ENCODE measurements at regions not wholly inside any gene's neighbourhood (a gene's known extent, or its start where the extent isn't known, plus 50 kb on each side); places are given as distances from the start of the nearest gene placed in this dataset.

GRCh38 chr1:234745276-234745675 is 135.3 kb upstream of the IRF2BP2 start:
- POLR2A ChIA-PET = interaction anchor here (1.2 to 1.6 kb wide), 2 partner anchors 10 to 133 kb away, joined by 3 to 6 read pairs; no protein-coding TSS in a partner anchor
- no peak overlapping the region for H3K4me3 ChIP-seq (ENCODE audit: low read length)
- H3K27me3 Mint-ChIP-seq = no peaks in the 10 kb centered on the region
- intact Hi-C loops (cut with DNase I, micrococcal nuclease) = no loop called here
- no peaks in the 10 kb centered on the region for H3K27me3 ChIP-seq (ENCODE audit: control insufficient read depth in 1 of 2, insufficient read depth in 2 of 2, low read length in 2 of 2)
- H3K27ac ChIP-seq (ENCODE audit: low read depth in 1 of 2, low read length in 2 of 2) = no peak overlapping the region
- no peaks in the 10 kb centered on the region for H3K36me3 ChIP-seq (ENCODE audit: insufficient read depth, low read length)
- H3K4me1 Mint-ChIP-seq (ENCODE audit: low read depth) = no peaks in the 10 kb centered on the region
- no peaks in the 10 kb centered on the region for H3K9me3 Mint-ChIP-seq
- no peaks in the 10 kb centered on the region for H3K9me3 ChIP-seq (ENCODE audit: control insufficient read depth in 1 of 2, insufficient read depth in 1 of 2, low read length in 2 of 2)
- CTCF ChIA-PET = no interaction called here
- H3K4me1 ChIP-seq (ENCODE audit: insufficient read depth, low read length) = no peaks in the 10 kb centered on the region
- H3K36me3 Mint-ChIP-seq (ENCODE audit: low read depth) = no peaks in the 10 kb centered on the region
- TF ChIP-seq, protein P1, sequence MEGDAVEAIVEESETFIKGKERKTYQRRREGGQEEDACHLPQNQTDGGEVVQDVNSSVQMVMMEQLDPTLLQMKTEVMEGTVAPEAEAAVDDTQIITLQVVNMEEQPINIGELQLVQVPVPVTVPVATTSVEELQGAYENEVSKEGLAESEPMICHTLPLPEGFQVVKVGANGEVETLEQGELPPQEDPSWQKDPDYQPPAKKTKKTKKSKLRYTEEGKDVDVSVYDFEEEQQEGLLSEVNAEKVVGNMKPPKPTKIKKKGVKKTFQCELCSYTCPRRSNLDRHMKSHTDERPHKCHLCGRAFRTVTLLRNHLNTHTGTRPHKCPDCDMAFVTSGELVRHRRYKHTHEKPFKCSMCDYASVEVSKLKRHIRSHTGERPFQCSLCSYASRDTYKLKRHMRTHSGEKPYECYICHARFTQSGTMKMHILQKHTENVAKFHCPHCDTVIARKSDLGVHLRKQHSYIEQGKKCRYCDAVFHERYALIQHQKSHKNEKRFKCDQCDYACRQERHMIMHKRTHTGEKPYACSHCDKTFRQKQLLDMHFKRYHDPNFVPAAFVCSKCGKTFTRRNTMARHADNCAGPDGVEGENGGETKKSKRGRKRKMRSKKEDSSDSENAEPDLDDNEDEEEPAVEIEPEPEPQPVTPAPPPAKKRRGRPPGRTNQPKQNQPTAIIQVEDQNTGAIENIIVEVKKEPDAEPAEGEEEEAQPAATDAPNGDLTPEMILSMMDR (IDR thresholded peaks at IDR 0.05) = no peak
- H3K27ac Mint-ChIP-seq = no peak overlapping the region
- no peak overlapping the region for H3K4me3 Mint-ChIP-seq
- DNase-seq (no peak), ATAC-seq (ENCODE audit: poor library complexity) (no peak)

DNA sequence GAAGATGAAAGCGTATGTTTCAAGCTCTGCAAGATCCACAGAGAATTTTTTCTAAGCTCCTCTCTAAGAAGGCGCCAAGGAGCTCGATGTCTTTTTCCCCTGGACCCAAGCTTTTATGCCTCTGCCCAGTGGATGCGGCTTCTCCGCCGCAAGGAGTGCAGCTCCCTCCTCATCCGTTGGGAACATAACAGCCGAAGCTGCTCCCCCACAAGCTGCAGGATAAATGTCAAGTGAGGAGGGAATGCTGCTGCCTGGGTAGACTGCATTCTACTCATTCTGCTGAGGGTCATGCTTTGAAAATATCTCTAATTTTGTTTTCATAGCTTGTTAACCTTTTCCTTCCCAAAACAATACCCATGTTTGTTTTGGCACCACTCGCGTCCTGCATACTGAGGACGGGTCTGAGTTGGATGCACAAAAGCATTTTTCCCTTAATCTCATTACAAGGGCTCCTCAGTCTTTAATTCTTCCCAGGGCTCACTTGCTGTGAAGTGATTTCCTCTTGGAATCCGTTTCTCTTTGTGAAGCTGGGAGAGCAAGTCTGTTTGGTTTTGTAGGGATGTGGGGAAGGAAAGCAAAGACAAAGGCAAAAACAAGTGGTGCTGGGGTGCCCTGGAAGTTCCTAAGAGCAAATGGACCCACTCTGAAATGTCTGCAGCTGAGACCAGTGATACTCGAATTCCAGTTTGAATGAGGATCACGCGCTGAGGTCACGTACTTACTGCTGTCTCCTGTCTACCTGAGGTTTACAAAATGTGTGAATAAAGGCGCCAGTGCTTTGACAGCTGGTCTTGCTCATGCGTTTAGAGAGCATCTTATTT is 134.0 kb upstream of the IRF2BP2 start:
- ChIA-PET CTCF (interaction anchor here (0.8 to 1.1 kb wide), 2 partner anchors 9 to 340 kb away, joined by 3 to 6 read pairs; no protein-coding TSS in a partner anchor), POLR2A (interaction anchor here (0.7 to 1.6 kb wide), 4 partner anchors 27 to 132 kb away, joined by 3 to 6 read pairs (median 3); no protein-coding TSS in a partner anchor)
- Mint-ChIP-seq H3K36me3 (ENCODE audit: low read depth) (no peaks in the 10 kb centered on the region), H3K9me3 (no peaks in the 10 kb centered on the region), H3K4me3 (no peak overlapping the region), H3K4me1 (ENCODE audit: low read depth) (no peaks in the 10 kb centered on the region), H3K27me3 (no peaks in the 10 kb centered on the region), H3K27ac (no peak overlapping the region)
- no peak for DNase-seq
- no peak for ATAC-seq (ENCODE audit: poor library complexity)
- Histone ChIP-seq H3K4me1 (ENCODE audit: insufficient read depth, low read length) (no peaks in the 10 kb centered on the region), H3K36me3 (ENCODE audit: insufficient read depth, low read length) (no peaks in the 10 kb centered on the region), H3K4me3 (ENCODE audit: low read length) (no peak overlapping the region), H3K27ac (ENCODE audit: low read depth in 1 of 2, low read length in 2 of 2) (no peak overlapping the region), H3K27me3 (ENCODE audit: control insufficient read depth in 1 of 2, insufficient read depth in 2 of 2, low read length in 2 of 2) (no peaks in the 10 kb centered on the region), H3K9me3 (ENCODE audit: control insufficient read depth in 1 of 2, insufficient read depth in 1 of 2, low read length in 2 of 2) (no peaks in the 10 kb centered on the region)
- intact Hi-C loops (cut with DNase I, micrococcal nuclease) = no loop called here
- TF ChIP-seq, protein P1 (IDR thresholded peaks at IDR 0.05) = no peak

- no peaks in the 10 kb centered on the region for H3K4me1 Mint-ChIP-seq (ENCODE audit: low read depth)
- TF ChIP-seq, protein P1 (IDR thresholded peaks at IDR 0.05) = no peak
- H3K36me3 Mint-ChIP-seq (ENCODE audit: low read depth) = no peaks in the 10 kb centered on the region
- Histone ChIP-seq H3K27ac (ENCODE audit: low read depth in 1 of 2, low read length in 2 of 2) (no peak overlapping the region), H3K4me1 (ENCODE audit: insufficient read depth, low read length) (no peaks in the 10 kb centered on the region), H3K9me3 (ENCODE audit: control insufficient read depth in 1 of 2, insufficient read depth in 1 of 2, low read length in 2 of 2) (no peaks in the 10 kb centered on the region), H3K36me3 (ENCODE audit: insufficient read depth, low read length) (no peaks in the 10 kb centered on the region), H3K27me3 (ENCODE audit: control insufficient read depth in 1 of 2, insufficient read depth in 2 of 2, low read length in 2 of 2) (no peaks in the 10 kb centered on the region), H3K4me3 (ENCODE audit: low read length) (no peak overlapping the region)
- H3K9me3 Mint-ChIP-seq = no peaks in the 10 kb centered on the region
- CTCF ChIA-PET = no interaction called here
- no peak overlapping the region for H3K4me3 Mint-ChIP-seq
- ATAC-seq (ENCODE audit: poor library complexity) (no peak), DNase-seq (no peak)
- POLR2A ChIA-PET = interaction anchor here (0.9 kb wide), 1 partner anchor 129 kb away, joined by 3 read pairs; no protein-coding TSS in a partner anchor
- intact Hi-C loops (cut with DNase I, micrococcal nuclease) = no loop called here
- H3K27me3 Mint-ChIP-seq = no peaks in the 10 kb centered on the region
- no peak overlapping the region for H3K27ac Mint-ChIP-seq
Measured at GRCh38 chr1:234742622-234743021, 132.6 kb upstream of the IRF2BP2 start.
